HepG2 (cell line): ENCODE measurements at regions not wholly inside any gene's neighbourhood (a gene's known extent, or its start where the extent isn't known, plus 50 kb on each side); places are given as distances from the start of the nearest gene placed in this dataset.

Experiments used
- ATAC-seq: fragments of 200-7000 bp; cut with Tn5 transposase; 3 replicates; pipeline ENCODE4 v1.9.1; 2020; ENCODE audit warnings: mild to moderate bottlenecking, moderate library complexity
- BruUV-seq: library from RNA; stranded (reverse); fragments of 400-500 nt; replicated peaks from 2 replicates; lab custom pipeline; 2021; lab: Mats Ljungman, UMichigan
- CTCF ChIA-PET: fragments of 300-600 bp; formaldehyde crosslinking; extraction: SDS; loops from one replicate; lab custom pipeline; 2021; ENCODE audit warnings: low total read pairs, inconsistent platforms, low intra/inter-chr PET ratio; lab: Yijun Ruan, JAX
- POLR2A ChIA-PET: fragments of 350-600 bp; sonication (Branson Sonifier 250); formaldehyde crosslinking; loops from one replicate; lab custom pipeline; 2020; ENCODE audit warnings: antibody characterized with exemption, inconsistent platforms; lab: Yijun Ruan, JAX
- DNase-seq: peaks from one replicate; pipeline ENCODE4 v3.0.0-alpha.2; 2015; ENCODE audit warnings: low spot score
- FAIRE-seq: peaks from 3 replicates; lab custom pipeline; 2011; peaks lifted over from hg19 to GRCh38; lab: Jason Lieb, UNC
- H2AFZ ChIP-seq: one replicate; pipeline ENCODE4 v1.6.1; 2011; ENCODE audit warnings: low read length, inconsistent platforms
- H3K27ac ChIP-seq: fragments of 300-600 bp; 3 replicates; pipeline ENCODE4 v1.8.0; 2011; ENCODE audit warnings: mixed run types, mild to moderate bottlenecking, mixed read lengths, low read length, inconsistent platforms; ENCODE audit not compliant: insufficient read depth; ENCODE audit errors: extremely low read length
- H3K27me3 ChIP-seq, 2 experiments: fragments of 200-600 bp in 1 of 2; 2 replicates in 1 of 2; 3 replicates in 1 of 2; pipeline versions ENCODE4 v1.6.0 to v1.8.0; 2011; ENCODE audit warnings: low read length in 2 of 2, mild to moderate bottlenecking in 2 of 2, moderate library complexity in 2 of 2, inconsistent platforms in 1 of 2; ENCODE audit not compliant: insufficient read depth in 2 of 2, control insufficient read depth in 1 of 2
- H3K36me3 ChIP-seq, 2 experiments: fragments of 200-600 bp in 1 of 2; replicated peaks in 1 of 2; 2 replicates in 1 of 2; 3 replicates in 1 of 2; pipeline versions ENCODE4 v1.5.1 to v1.8.0; 2011; ENCODE audit warnings: low read length in 2 of 2, inconsistent platforms in 1 of 2; ENCODE audit not compliant: insufficient read depth in 2 of 2, control insufficient read depth in 1 of 2
- H3K4me1 ChIP-seq: 2 replicates; pipeline ENCODE4 v1.5.1; 2012; ENCODE audit warnings: low read length, inconsistent platforms; ENCODE audit not compliant: insufficient read depth
- H3K4me2 ChIP-seq: 2 replicates; pipeline ENCODE4 v1.6.0; 2011; ENCODE audit warnings: low read depth, low read length, inconsistent platforms
- H3K4me3 ChIP-seq, 3 experiments: fragments of 200-600 bp in 1 of 3; sonication (generic), shearing (Covaris generic) in 1 of 3; replicated peaks in 1 of 3; 2 replicates each; pipeline ENCODE4 v1.5.1; 2011 to 2016; ENCODE audit warnings: low read length in 3 of 3, inconsistent platforms in 2 of 3, low read depth in 2 of 3, mild to moderate bottlenecking in 2 of 3, control low read depth in 1 of 3, mixed read lengths in 1 of 3; ENCODE audit not compliant: insufficient read depth in 1 of 3
- H3K79me2 ChIP-seq: one replicate; pipeline ENCODE4 v1.6.1; 2011; ENCODE audit warnings: low read length, inconsistent platforms; ENCODE audit not compliant: insufficient read depth
- H3K9ac ChIP-seq: 2 replicates; pipeline ENCODE4 v1.6.0; 2011; ENCODE audit warnings: mild to moderate bottlenecking, low read depth, low read length, inconsistent platforms; ENCODE audit not compliant: insufficient read depth
- H3K9me3 ChIP-seq: 2 replicates; pipeline ENCODE4 v1.5.1; 2012; ENCODE audit warnings: mild to moderate bottlenecking, low read length
- H4K20me1 ChIP-seq: 2 replicates; pipeline ENCODE4 v1.6.0; 2011; ENCODE audit warnings: inconsistent platforms, mild to moderate bottlenecking, low read length, moderate library complexity; ENCODE audit not compliant: insufficient read depth
- BATF2 ChIP-seq: sonication (generic); formaldehyde crosslinking; IDR thresholded peaks from 2 replicates; pipeline ENCODE4 v1.8.0; 2022; ENCODE audit warnings: mild to moderate bottlenecking, missing genetic modification reagents, moderate library complexity
- EZH2 ChIP-seq: conservative IDR thresholded peaks from 2 replicates; pipeline ENCODE4 v1.6.1; 2012; ENCODE audit warnings: mild to moderate bottlenecking, low read depth, low read length, moderate library complexity
- HMGA1 ChIP-seq: sonication (generic); formaldehyde crosslinking; conservative IDR thresholded peaks from 2 replicates; pipeline ENCODE4 v1.4.0; 2020; ENCODE audit warnings: missing genetic modification reagents
- IRF1 ChIP-seq: sonication (generic); formaldehyde crosslinking; IDR thresholded peaks from 2 replicates; pipeline ENCODE4 v1.4.0; 2020; ENCODE audit warnings: low read depth, mild to moderate bottlenecking, missing genetic modification reagents
- JUN ChIP-seq: sonication (generic); formaldehyde crosslinking; IDR thresholded peaks from 2 replicates; pipeline ENCODE4 v1.4.0; 2020; ENCODE audit warnings: mild to moderate bottlenecking, missing genetic modification reagents
- MIER3 ChIP-seq: IDR thresholded peaks from 2 replicates; pipeline ENCODE4 v1.6.1; 2016; ENCODE audit warnings: missing compliant biosample characterization, borderline replicate concordance
- PLSCR1 ChIP-seq: sonication (generic); formaldehyde crosslinking; IDR thresholded peaks from 2 replicates; pipeline ENCODE4 v1.5.0; 2020; ENCODE audit warnings: missing genetic modification reagents, mild to moderate bottlenecking, borderline replicate concordance
- SALL2 ChIP-seq: sonication (generic); formaldehyde crosslinking; IDR thresholded peaks from 2 replicates; pipeline ENCODE4 v1.8.1; 2023; ENCODE audit warnings: mild to moderate bottlenecking, missing genetic modification reagents, inconsistent platforms
- ZBTB37 ChIP-seq: sonication (generic); formaldehyde crosslinking; IDR thresholded peaks from 2 replicates; pipeline ENCODE4 v1.4.0; 2020; ENCODE audit warnings: mild to moderate bottlenecking, missing genetic modification reagents
- ZC3H13 ChIP-seq: sonication (generic); formaldehyde crosslinking; IDR thresholded peaks from 2 replicates; pipeline ENCODE4 v1.8.1; 2023; ENCODE audit warnings: mild to moderate bottlenecking, missing genetic modification reagents, moderate library complexity
- ZNF354B ChIP-seq: sonication (generic); formaldehyde crosslinking; IDR thresholded peaks from 2 replicates; pipeline ENCODE4 v1.8.0; 2022; ENCODE audit warnings: mild to moderate bottlenecking, missing genetic modification reagents
- ZNF619 ChIP-seq: sonication (generic); formaldehyde crosslinking; IDR thresholded peaks from 2 replicates; pipeline ENCODE4 v1.4.0; 2020; ENCODE audit warnings: mild to moderate bottlenecking, missing genetic modification reagents
- ZNF713 ChIP-seq: sonication (generic); formaldehyde crosslinking; IDR thresholded peaks from 2 replicates; pipeline ENCODE4 v1.4.0; 2020; ENCODE audit warnings: mild to moderate bottlenecking, missing genetic modification reagents
- ZNF782 ChIP-seq: sonication (generic); formaldehyde crosslinking; IDR thresholded peaks from 2 replicates; pipeline ENCODE4 v1.4.0; 2020; ENCODE audit warnings: missing genetic modification reagents, mild to moderate bottlenecking, borderline replicate concordance
- WGBS: methylation state at CpG from one replicate; pipeline ENCODE4 v1.1.6; 2017; ENCODE audit warnings: low lambda C conversion rate; 5-methylcytosine and 5-hydroxymethylcytosine counted together
- in situ Hi-C: cut with HindIII; loops from 2 replicates; pipeline ENCODE4 v1.10.0; 2017; ENCODE audit warnings: low pct_unique_long_range_greater_than_20kb; ENCODE audit not compliant: extremely low pct_ligation_motif_present
- intact Hi-C: fragments of 100-400 bp; cut with micrococcal nuclease; formaldehyde crosslinking; loops from one replicate; pipeline ENCODE4 v1.10.0; 2022; ENCODE audit not compliant: unreplicated experiment
- TF ChIP-seq, protein P1 (sequence below): sonication (generic); formaldehyde crosslinking; IDR thresholded peaks from 2 replicates; pipeline ENCODE4 v1.8.0; 2022; ENCODE audit warnings: mild to moderate bottlenecking, missing genetic modification reagents; ENCODE audit not compliant: insufficient replicate concordance

GRCh38 chr21:27024301-27024700 is 57.4 kb upstream of the ADAMTS5 start:
- no peaks in the 10 kb centered on the region for H4K20me1 ChIP-seq
- intact Hi-C loops, result no loop called here
- FAIRE-seq (no peak), DNase-seq (no peak), ATAC-seq (no peak)
- ChIA-PET POLR2A (no interaction called here), CTCF (no interaction called here)
- H3K27ac ChIP-seq, result no peak overlapping the region
- H3K4me3 ChIP-seq, result no peak overlapping the region
- in situ Hi-C loops, result no loop called here
- WGBS, result 0% methylated on average over 1 of the region's 1 CpG
- H3K4me1 ChIP-seq, result no peaks in the 10 kb centered on the region
- H3K36me3 ChIP-seq, result no peaks in the 10 kb centered on the region
- BruUV-seq, result no TSS peak
- no peak for TF ChIP-seq HMGA1
- TF ChIP-seq ZBTB37 (CRISPR knock-in tag), result no peak
- no peak for TF ChIP-seq MIER3 (CRISPR knock-in tag)
- no peak for TF ChIP-seq BATF2 (CRISPR knock-in tag)
- TF ChIP-seq ZNF354B, result no peak
- TF ChIP-seq ZNF782 (CRISPR knock-in tag), result no peak
- no peaks in the 10 kb centered on the region for H3K27me3 ChIP-seq
- H3K4me2 ChIP-seq, result no peak overlapping the region
- H2AFZ ChIP-seq, result no peak overlapping the region
- H3K9me3 ChIP-seq, result peaks cover 74% of the 10 kb centered on the region
- no peak overlapping the region for H3K9ac ChIP-seq
- no peaks in the 10 kb centered on the region for H3K79me2 ChIP-seq

- Histone ChIP-seq H3K9ac (no peak overlapping the region), H3K4me1 (no peaks in the 10 kb centered on the region), H3K36me3 (no peaks in the 10 kb centered on the region), H4K20me1 (no peaks in the 10 kb centered on the region), H3K9me3 (peaks cover 80% of the 10 kb centered on the region), H3K27me3 (no peaks in the 10 kb centered on the region), H3K27ac (no peak overlapping the region), H3K4me2 (no peak overlapping the region), H3K4me3 (no peak overlapping the region), H2AFZ (no peak overlapping the region), H3K79me2 (no peaks in the 10 kb centered on the region)
- ATAC-seq (no peak), FAIRE-seq (no peak), DNase-seq (no peak)
- WGBS, result 16% methylated on average over 4 of the region's 4 CpGs
- intact Hi-C loops (no loop called here), in situ Hi-C loops (no loop called here)
- no TSS peak for BruUV-seq
- ChIA-PET CTCF (no interaction called here), POLR2A (no interaction called here)
- TF ChIP-seq ZC3H13 (CRISPR knock-in tag) (no peak), PLSCR1 (CRISPR knock-in tag) (no peak), IRF1 (no peak), SALL2 (CRISPR knock-in tag) (no peak), JUN (CRISPR knock-in tag) (no peak), EZH2 (no peak), ZNF713 (CRISPR knock-in tag) (no peak), ZNF619 (no peak)
- TF ChIP-seq, protein P1, sequence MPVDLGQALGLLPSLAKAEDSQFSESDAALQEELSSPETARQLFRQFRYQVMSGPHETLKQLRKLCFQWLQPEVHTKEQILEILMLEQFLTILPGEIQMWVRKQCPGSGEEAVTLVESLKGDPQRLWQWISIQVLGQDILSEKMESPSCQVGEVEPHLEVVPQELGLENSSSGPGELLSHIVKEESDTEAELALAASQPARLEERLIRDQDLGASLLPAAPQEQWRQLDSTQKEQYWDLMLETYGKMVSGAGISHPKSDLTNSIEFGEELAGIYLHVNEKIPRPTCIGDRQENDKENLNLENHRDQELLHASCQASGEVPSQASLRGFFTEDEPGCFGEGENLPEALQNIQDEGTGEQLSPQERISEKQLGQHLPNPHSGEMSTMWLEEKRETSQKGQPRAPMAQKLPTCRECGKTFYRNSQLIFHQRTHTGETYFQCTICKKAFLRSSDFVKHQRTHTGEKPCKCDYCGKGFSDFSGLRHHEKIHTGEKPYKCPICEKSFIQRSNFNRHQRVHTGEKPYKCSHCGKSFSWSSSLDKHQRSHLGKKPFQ, result no peak
Measured at GRCh38 chr21:27023186-27023585, 56.3 kb upstream of the ADAMTS5 start.
